ENCODE measurements at regions not wholly inside any gene's neighbourhood (a gene's known extent, or its start where the extent isn't known, plus 50 kb on each side); places are given as distances from the start of the nearest gene placed in this dataset.

DNA sequence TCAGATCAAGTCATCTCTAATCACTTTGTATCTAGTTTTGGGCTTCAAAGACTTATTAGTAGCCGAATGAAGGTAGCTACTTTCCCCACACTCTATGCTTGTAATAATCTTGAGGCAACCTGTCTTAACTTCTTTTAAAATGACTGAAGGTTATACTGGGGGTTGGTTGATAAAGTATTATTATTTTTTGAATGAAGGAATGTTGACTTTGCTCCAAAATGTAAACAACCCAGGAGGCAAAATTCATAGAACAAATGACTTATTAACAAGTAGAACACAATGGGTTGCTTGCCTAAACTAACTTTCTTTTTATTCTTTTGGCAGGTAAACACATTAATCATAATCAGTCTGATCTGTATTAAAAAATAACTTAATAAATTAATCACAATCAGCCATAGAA, 440.0 kb downstream of the USP25 start:
- no peak overlapping the region for H3K27ac Mint-ChIP-seq
- no peaks in the 10 kb centered on the region for H3K27me3 Mint-ChIP-seq
- DNase-seq (no peak), ATAC-seq (no peak)
- H3K36me3 Mint-ChIP-seq (ENCODE audit: low read depth), result no peaks in the 10 kb centered on the region
- no peak overlapping the region for H3K4me3 Mint-ChIP-seq
- no peaks in the 10 kb centered on the region for H3K4me1 Mint-ChIP-seq (ENCODE audit: low read depth)
- ChIA-PET CTCF (no interaction called here), POLR2A (no interaction called here)
- TF ChIP-seq, protein P1, sequence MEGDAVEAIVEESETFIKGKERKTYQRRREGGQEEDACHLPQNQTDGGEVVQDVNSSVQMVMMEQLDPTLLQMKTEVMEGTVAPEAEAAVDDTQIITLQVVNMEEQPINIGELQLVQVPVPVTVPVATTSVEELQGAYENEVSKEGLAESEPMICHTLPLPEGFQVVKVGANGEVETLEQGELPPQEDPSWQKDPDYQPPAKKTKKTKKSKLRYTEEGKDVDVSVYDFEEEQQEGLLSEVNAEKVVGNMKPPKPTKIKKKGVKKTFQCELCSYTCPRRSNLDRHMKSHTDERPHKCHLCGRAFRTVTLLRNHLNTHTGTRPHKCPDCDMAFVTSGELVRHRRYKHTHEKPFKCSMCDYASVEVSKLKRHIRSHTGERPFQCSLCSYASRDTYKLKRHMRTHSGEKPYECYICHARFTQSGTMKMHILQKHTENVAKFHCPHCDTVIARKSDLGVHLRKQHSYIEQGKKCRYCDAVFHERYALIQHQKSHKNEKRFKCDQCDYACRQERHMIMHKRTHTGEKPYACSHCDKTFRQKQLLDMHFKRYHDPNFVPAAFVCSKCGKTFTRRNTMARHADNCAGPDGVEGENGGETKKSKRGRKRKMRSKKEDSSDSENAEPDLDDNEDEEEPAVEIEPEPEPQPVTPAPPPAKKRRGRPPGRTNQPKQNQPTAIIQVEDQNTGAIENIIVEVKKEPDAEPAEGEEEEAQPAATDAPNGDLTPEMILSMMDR (IDR thresholded peaks at IDR 0.05), result no peak
- H3K9me3 Mint-ChIP-seq, result no peaks in the 10 kb centered on the region
- intact Hi-C loops (cut with micrococcal nuclease), result no loop called here

- ChIA-PET POLR2A (no interaction called here), CTCF (interaction anchor here (0.8 kb wide), 1 partner anchor 11 kb away, joined by 3 read pairs; no protein-coding TSS in a partner anchor)
- Mint-ChIP-seq H3K4me1 (ENCODE audit: low read depth) (no peaks in the 10 kb centered on the region), H3K9me3 (no peaks in the 10 kb centered on the region), H3K27ac (no peak overlapping the region), H3K4me3 (no peak overlapping the region), H3K27me3 (no peaks in the 10 kb centered on the region), H3K36me3 (ENCODE audit: low read depth) (no peaks in the 10 kb centered on the region)
- ATAC-seq (no peak), DNase-seq (no peak)
- TF ChIP-seq, protein P1 (IDR thresholded peaks at IDR 0.05), result no peak
- intact Hi-C loops (cut with micrococcal nuclease), result no loop called here
Measured at GRCh38 chr21:16176570-16176969, 446.8 kb downstream of the USP25 start.

DNA sequence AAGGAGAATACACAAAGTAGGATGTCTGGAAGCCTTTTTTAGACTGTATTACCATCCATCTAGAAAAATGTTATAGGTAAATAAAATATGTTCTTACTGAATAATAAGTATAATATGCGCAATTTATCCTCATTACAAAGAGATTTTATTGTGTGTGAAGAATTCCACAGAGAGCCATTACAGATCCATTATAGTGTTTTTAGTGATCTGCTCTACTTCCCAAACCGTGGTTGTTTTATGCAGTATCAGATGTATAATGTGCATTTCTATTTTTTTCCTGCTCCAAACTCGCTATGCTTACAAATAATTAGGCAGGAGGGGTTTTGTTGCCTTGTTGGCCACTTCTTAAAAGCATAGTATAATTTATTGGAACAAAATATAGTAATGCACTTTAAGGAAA, 447.8 kb downstream of the USP25 start:
- ChIA-PET POLR2A (no interaction called here), CTCF (interaction anchor here (1.0 kb wide), 1 partner anchor 19 kb away, joined by 4 read pairs; no protein-coding TSS in a partner anchor)
- TF ChIP-seq, protein P1 (IDR thresholded peaks at IDR 0.05), result no peak
- Mint-ChIP-seq H3K4me1 (ENCODE audit: low read depth) (no peaks in the 10 kb centered on the region), H3K27ac (no peak overlapping the region), H3K4me3 (no peak overlapping the region), H3K9me3 (no peaks in the 10 kb centered on the region), H3K27me3 (no peaks in the 10 kb centered on the region), H3K36me3 (ENCODE audit: low read depth) (no peaks in the 10 kb centered on the region)
- intact Hi-C loops (cut with micrococcal nuclease), result no loop called here
- DNase-seq (no peak), ATAC-seq (no peak)

DNA sequence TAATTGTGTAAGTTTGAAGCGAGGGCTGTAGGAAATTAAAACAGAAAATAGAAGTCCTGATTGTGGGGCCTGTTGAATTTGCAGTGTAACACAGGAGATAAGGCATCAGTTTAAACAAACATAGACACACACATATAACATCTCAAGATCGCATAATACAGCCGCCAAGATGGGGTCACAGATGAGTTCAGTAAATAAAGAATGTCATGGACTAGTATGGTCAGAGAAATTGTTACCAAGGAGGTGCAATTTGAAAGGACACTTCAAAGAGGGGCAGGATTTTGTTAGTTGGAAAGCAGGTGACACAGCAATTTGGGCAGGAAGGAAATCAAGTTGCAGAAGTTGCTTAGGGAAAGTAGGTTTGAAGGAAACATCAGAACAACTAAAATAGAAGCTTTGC, 450.0 kb downstream of the USP25 start:
- no peaks in the 10 kb centered on the region for H3K36me3 Mint-ChIP-seq (ENCODE audit: low read depth)
- H3K9me3 Mint-ChIP-seq, result no peaks in the 10 kb centered on the region
- DNase-seq, result no peak
- intact Hi-C loops (cut with micrococcal nuclease), result no loop called here
- no peak overlapping the region for H3K4me3 Mint-ChIP-seq
- CTCF ChIA-PET, result interaction anchor here (1.0 kb wide), 1 partner anchor 17 kb away, joined by 3 read pairs; no protein-coding TSS in a partner anchor
- H3K27me3 Mint-ChIP-seq, result no peaks in the 10 kb centered on the region
- ATAC-seq, result no peak
- no peak overlapping the region for H3K27ac Mint-ChIP-seq
- H3K4me1 Mint-ChIP-seq (ENCODE audit: low read depth), result no peaks in the 10 kb centered on the region
- TF ChIP-seq, protein P1 (IDR thresholded peaks at IDR 0.05), result no peak
- POLR2A ChIA-PET, result no interaction called here

GRCh38 chr21:16180614-16181013, 450.8 kb downstream of the USP25 start:
- Mint-ChIP-seq H3K4me1 (ENCODE audit: low read depth) (no peaks in the 10 kb centered on the region), H3K27me3 (no peaks in the 10 kb centered on the region), H3K36me3 (ENCODE audit: low read depth) (no peaks in the 10 kb centered on the region), H3K4me3 (no peak overlapping the region), H3K27ac (no peak overlapping the region), H3K9me3 (no peaks in the 10 kb centered on the region)
- CTCF ChIA-PET, result interaction anchor here (1.0 kb wide), 1 partner anchor 16 kb away, joined by 3 read pairs; no protein-coding TSS in a partner anchor
- intact Hi-C loops (cut with micrococcal nuclease), result no loop called here
- POLR2A ChIA-PET, result no interaction called here
- no peak for DNase-seq
- TF ChIP-seq, protein P1 (IDR thresholded peaks at IDR 0.05), result no peak
- no peak for ATAC-seq
